ENCODE measurements at regions not wholly inside any gene's neighbourhood (a gene's known extent, or its start where the extent isn't known, plus 50 kb on each side); places are given as distances from the start of the nearest gene placed in this dataset.

DNA sequence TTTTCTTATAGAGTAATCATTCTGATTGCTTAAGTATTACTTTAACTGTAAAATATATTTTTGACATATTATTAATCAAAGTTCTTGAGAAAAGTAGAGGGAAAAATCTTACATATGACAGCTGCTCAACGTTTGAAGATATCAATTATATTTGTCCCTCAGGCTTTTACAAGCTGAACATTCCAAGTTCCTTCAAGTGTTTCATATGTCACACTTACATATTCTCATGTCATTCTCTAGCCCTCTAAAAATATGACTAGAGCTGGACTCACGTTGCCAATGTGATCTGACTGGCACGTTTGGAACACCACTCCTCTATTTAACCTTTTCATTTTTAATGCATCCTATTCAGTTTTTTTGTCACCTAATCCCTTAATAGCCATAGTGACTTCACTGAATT lies 492.9 kb downstream of the PCDH18 start:
- TF ChIP-seq, protein P1, sequence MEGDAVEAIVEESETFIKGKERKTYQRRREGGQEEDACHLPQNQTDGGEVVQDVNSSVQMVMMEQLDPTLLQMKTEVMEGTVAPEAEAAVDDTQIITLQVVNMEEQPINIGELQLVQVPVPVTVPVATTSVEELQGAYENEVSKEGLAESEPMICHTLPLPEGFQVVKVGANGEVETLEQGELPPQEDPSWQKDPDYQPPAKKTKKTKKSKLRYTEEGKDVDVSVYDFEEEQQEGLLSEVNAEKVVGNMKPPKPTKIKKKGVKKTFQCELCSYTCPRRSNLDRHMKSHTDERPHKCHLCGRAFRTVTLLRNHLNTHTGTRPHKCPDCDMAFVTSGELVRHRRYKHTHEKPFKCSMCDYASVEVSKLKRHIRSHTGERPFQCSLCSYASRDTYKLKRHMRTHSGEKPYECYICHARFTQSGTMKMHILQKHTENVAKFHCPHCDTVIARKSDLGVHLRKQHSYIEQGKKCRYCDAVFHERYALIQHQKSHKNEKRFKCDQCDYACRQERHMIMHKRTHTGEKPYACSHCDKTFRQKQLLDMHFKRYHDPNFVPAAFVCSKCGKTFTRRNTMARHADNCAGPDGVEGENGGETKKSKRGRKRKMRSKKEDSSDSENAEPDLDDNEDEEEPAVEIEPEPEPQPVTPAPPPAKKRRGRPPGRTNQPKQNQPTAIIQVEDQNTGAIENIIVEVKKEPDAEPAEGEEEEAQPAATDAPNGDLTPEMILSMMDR (IDR thresholded peaks at IDR 0.05), result no peak
- TF ChIP-seq POLR2A (IDR thresholded peaks at IDR 0.05), result no peak
